Osteoblast (primary cell): ENCODE measurements at regions not wholly inside any gene's neighbourhood (a gene's known extent, or its start where the extent isn't known, plus 50 kb on each side); places are given as distances from the start of the nearest gene placed in this dataset.
A peak's percentile ranks its signal among the peaks of the same experiment; 100 is the strongest.

Source experiments
- DNase-seq: peaks from one replicate; pipeline ENCODE4 v3.0.0; 2011; ENCODE audit warnings: low spot score, mixed read lengths; ENCODE audit not compliant: insufficient read length; ENCODE audit errors: missing footprints
- H2AFZ ChIP-seq: 2 replicates; pipeline ENCODE4 v1.6.0; 2011; ENCODE audit warnings: mild to moderate bottlenecking, low read length
- H3K27ac ChIP-seq: 2 replicates; pipeline ENCODE4 v1.5.1; 2011; ENCODE audit warnings: mild to moderate bottlenecking, low read depth, low read length, moderate library complexity
- H3K27me3 ChIP-seq: 2 replicates; pipeline ENCODE4 v1.6.0; 2012; ENCODE audit warnings: mild to moderate bottlenecking, control low read depth, inconsistent platforms, low read length, moderate library complexity; ENCODE audit not compliant: insufficient read depth
- H3K36me3 ChIP-seq: 2 replicates; pipeline ENCODE4 v1.5.1; 2011; ENCODE audit warnings: mild to moderate bottlenecking, low read length, control low read depth, moderate library complexity; ENCODE audit not compliant: insufficient read depth
- H3K4me1 ChIP-seq: 2 replicates; pipeline ENCODE4 v1.5.1; 2011; ENCODE audit warnings: mild to moderate bottlenecking, low read length, control low read depth, moderate library complexity; ENCODE audit not compliant: insufficient read depth
- H3K4me2 ChIP-seq: 2 replicates; pipeline ENCODE4 v1.6.0; 2011; ENCODE audit warnings: mild to moderate bottlenecking, low read length; ENCODE audit not compliant: insufficient read depth
- H3K4me3 ChIP-seq: fragments of 200-600 bp; sonication (generic); 3 replicates; pipeline ENCODE4 v1.5.1; 2012; ENCODE audit warnings: mild to moderate bottlenecking, low read length, inconsistent platforms; ENCODE audit not compliant: insufficient read depth
- H3K79me2 ChIP-seq: 2 replicates; pipeline ENCODE4 v1.6.0; 2012; ENCODE audit warnings: mild to moderate bottlenecking, low read length, control low read depth, inconsistent platforms; ENCODE audit not compliant: insufficient read depth
- H3K9me3 ChIP-seq: 2 replicates; pipeline ENCODE4 v1.5.1; 2011; ENCODE audit warnings: low read depth, low read length, control low read depth
- H4K20me1 ChIP-seq: 2 replicates; pipeline ENCODE4 v1.6.0; 2012; ENCODE audit warnings: mild to moderate bottlenecking, low read length, control low read depth; ENCODE audit not compliant: insufficient read depth
- CTCF ChIP-seq: IDR thresholded peaks from 2 replicates; pipeline ENCODE4 v1.5.1; 2011; ENCODE audit warnings: mild to moderate bottlenecking, low read depth, low read length, moderate library complexity; ENCODE audit errors: extremely low read depth

- H3K79me2 ChIP-seq = no peaks in the 10 kb centered on the region
- no peaks in the 10 kb centered on the region for H3K36me3 ChIP-seq
- no peak overlapping the region for H3K4me3 ChIP-seq
- no peak overlapping the region for H3K4me2 ChIP-seq
- no peaks in the 10 kb centered on the region for H3K27me3 ChIP-seq
- H3K9me3 ChIP-seq = no peaks in the 10 kb centered on the region
- H2AFZ ChIP-seq = no peak overlapping the region
- H3K4me1 ChIP-seq = no peaks in the 10 kb centered on the region
- no peak overlapping the region for H3K27ac ChIP-seq
- no peaks in the 10 kb centered on the region for H4K20me1 ChIP-seq
- no peak for DNase-seq
- TF ChIP-seq CTCF = no peak
These were observed 58.2 kb upstream of the CKS2 start for GRCh38 chr9:89252651-89253267.

DNA sequence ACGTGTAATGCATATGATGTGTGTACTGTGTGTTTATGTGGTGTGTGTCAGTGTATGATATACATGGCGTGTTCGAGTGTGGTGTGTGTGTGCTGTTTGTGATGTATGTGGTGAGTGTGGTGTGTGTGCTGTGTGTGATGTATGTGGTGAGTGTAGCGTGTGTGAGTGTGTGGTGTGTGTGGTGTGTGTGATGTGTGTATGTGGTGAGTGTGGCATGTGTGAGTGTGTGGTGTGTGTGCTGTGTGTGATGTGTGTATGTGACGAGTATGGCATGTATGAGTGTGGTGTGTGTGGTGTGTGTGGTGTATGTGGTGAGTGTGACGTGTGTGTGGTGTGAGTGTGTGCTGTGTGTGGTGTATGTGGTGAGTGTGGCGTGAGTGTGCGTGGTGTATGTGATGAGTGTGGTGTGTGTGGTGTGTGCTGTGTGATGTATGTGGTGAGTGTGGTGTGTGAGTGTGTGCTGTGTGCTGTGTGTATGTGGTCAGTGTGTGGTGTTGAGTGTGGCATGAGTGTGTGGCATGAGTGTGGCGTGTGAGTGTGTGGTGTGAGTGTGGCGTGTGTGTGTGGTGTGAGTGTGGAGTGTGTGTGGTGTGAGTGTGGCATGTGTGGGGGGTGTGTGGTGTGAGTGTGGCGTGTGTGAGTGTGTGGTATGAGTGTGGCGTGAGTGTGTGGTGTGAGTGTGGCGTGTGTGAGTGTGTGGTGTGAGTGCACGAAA lies 56.8 kb upstream of the CKS2 start:
- H3K36me3 ChIP-seq = no peaks in the 10 kb centered on the region
- H2AFZ ChIP-seq = no peak overlapping the region
- H3K27ac ChIP-seq = no peak overlapping the region
- H3K4me3 ChIP-seq = no peak overlapping the region
- no peaks in the 10 kb centered on the region for H3K4me1 ChIP-seq
- no peaks in the 10 kb centered on the region for H3K79me2 ChIP-seq
- no peaks in the 10 kb centered on the region for H3K9me3 ChIP-seq
- DNase-seq = peak; percentile 17
- H3K27me3 ChIP-seq = no peaks in the 10 kb centered on the region
- H4K20me1 ChIP-seq = no peaks in the 10 kb centered on the region
- no peak overlapping the region for H3K4me2 ChIP-seq
- TF ChIP-seq CTCF = no peak

DNA sequence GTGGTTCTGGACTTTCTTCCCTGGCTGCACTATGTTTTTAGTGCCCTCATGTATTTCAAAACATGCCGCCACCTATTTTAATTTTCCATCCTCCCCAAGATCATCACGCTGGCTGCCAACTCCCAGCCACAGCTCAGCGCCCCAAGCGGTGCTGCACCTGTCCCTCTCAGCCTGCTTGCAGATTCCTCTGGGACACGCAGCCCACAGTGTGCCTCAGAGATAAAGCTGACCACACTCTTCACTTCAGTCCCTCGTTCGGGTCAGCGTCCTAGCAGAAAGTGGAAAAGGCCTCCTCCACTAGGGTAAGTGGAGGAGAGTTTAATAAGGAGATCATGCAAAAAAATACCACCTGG lies 56.2 kb upstream of the CKS2 start:
- TF ChIP-seq CTCF = no peak

DNA sequence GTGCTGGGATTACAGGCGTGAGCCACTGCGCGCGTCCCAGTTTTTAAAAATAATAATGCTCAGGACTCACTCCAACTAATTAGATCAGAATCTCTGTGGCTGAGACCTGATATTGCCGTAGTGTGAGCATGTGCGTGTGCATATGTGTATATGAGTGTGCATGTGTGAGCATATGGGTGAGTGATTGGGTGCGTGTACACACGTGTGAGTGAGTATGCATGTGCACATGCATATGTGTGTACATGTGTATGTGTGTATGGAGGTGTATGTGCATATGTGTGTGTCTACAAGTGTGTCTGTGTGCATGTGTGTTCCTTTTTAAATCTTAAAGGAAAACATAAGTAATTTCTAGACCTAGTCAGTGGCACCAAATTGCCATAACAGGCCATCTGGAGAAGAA lies 54.8 kb upstream of the CKS2 start:
- Histone ChIP-seq H3K4me2 (no peak overlapping the region), H4K20me1 (no peaks in the 10 kb centered on the region), H3K4me1 (no peaks in the 10 kb centered on the region), H3K36me3 (no peaks in the 10 kb centered on the region), H3K4me3 (no peak overlapping the region), H3K27ac (no peak overlapping the region), H3K79me2 (no peaks in the 10 kb centered on the region), H3K27me3 (no peaks in the 10 kb centered on the region), H3K9me3 (no peaks in the 10 kb centered on the region), H2AFZ (no peak overlapping the region)
- DNase-seq = peak; percentile 32
- no peak for TF ChIP-seq CTCF

More for the DNA sequence above, 56.2 kb upstream of the CKS2 start:
- no peaks in the 10 kb centered on the region for H3K27me3 ChIP-seq
- H3K4me2 ChIP-seq = no peak overlapping the region
- H3K4me3 ChIP-seq = no peak overlapping the region
- H3K36me3 ChIP-seq = no peaks in the 10 kb centered on the region
- no peaks in the 10 kb centered on the region for H3K4me1 ChIP-seq
- no peaks in the 10 kb centered on the region for H4K20me1 ChIP-seq
- H3K9me3 ChIP-seq = no peaks in the 10 kb centered on the region
- no peak for DNase-seq
- no peaks in the 10 kb centered on the region for H3K79me2 ChIP-seq
- no peak overlapping the region for H3K27ac ChIP-seq
- no peak overlapping the region for H2AFZ ChIP-seq
